Right lobe of liver (tissue), 4 donors: ENCODE measurements at regions not wholly inside any gene's neighbourhood (a gene's known extent, or its start where the extent isn't known, plus 50 kb on each side); places are given as distances from the start of the nearest gene placed in this dataset.

Source experiments
- CTCF ChIP-seq, 4 donors: fragments of 200-600 bp in 3 of 4; fragments of 450-650 bp in 1 of 4; IDR thresholded peaks; one replicate each; pipeline versions ENCODE4 v1.5.1 to v1.8.0; 2016 to 2022; ENCODE audit warnings: antibody characterized with exemption in 4 of 4, mild to moderate bottlenecking in 2 of 4
- POLR2A ChIP-seq: fragments of 450-650 bp; IDR thresholded peaks from one replicate; pipeline ENCODE4 v1.6.1; 2017; ENCODE audit warnings: antibody characterized with exemption, mild to moderate bottlenecking
- donor health status: DM: no; HTN: no; CAD: no.
- donor health status: DM: no; HTN: no; CAD: no.
- donor health status: DM: no; HTN: yes; CAD: no.

- no peak for TF ChIP-seq POLR2A
- no peak for TF ChIP-seq CTCF (IDR thresholded peaks at IDR 0.05)
Observed at GRCh38 chr6:44561060-44561623, 173.6 kb downstream of the CDC5L start.
